Fibroblast of lung (primary cell): ENCODE measurements at regions not wholly inside any gene's neighbourhood (a gene's known extent, or its start where the extent isn't known, plus 50 kb on each side); places are given as distances from the start of the nearest gene placed in this dataset.

ENCODE experiments used
- DNase-seq, 2 donors: peaks; one replicate each; pipeline versions ENCODE4 v3.0.0 to v3.0.0-alpha.2; 2010; ENCODE audit warnings: low read depth in 2 of 2
- H2AFZ ChIP-seq: 2 replicates; pipeline ENCODE4 v1.5.1; 2012; ENCODE audit warnings: low read length, control low read depth, inconsistent platforms
- H3K27ac ChIP-seq: 2 replicates; pipeline ENCODE4 v1.5.1; 2011; ENCODE audit warnings: low read length, control low read depth; ENCODE audit not compliant: insufficient read depth
- H3K27me3 ChIP-seq: 2 replicates; pipeline ENCODE4 v1.5.1; 2011; ENCODE audit warnings: mild to moderate bottlenecking, low read length; ENCODE audit not compliant: control insufficient read depth, insufficient read depth
- H3K36me3 ChIP-seq: 2 replicates; pipeline ENCODE4 v1.5.1; 2011; ENCODE audit warnings: low read length; ENCODE audit not compliant: control insufficient read depth, insufficient read depth
- H3K4me1 ChIP-seq: 2 replicates; pipeline ENCODE4 v1.5.1; 2011; ENCODE audit warnings: low read length; ENCODE audit not compliant: control insufficient read depth, insufficient read depth; ENCODE audit errors: extremely low read depth
- H3K4me2 ChIP-seq: 2 replicates; pipeline ENCODE4 v1.5.1; 2011; ENCODE audit warnings: low read length, control low read depth; ENCODE audit not compliant: insufficient read depth; ENCODE audit errors: extremely low read depth
- H3K4me3 ChIP-seq, 4 experiments: fragments of 200-600 bp in 1 of 4; sonication (generic) in 1 of 4; replicated peaks in 1 of 4; 2 replicates each; pipeline ENCODE4 v1.5.1; 2011 to 2016; ENCODE audit warnings: low read length in 4 of 4, low read depth in 3 of 4, mild to moderate bottlenecking in 3 of 4, control low read depth in 2 of 4, inconsistent platforms in 1 of 4, mixed read lengths in 1 of 4; ENCODE audit not compliant: insufficient read depth in 1 of 4; ENCODE audit errors: control extremely low read depth in 1 of 4
- H3K79me2 ChIP-seq: 2 replicates; pipeline ENCODE4 v1.5.1; 2012; ENCODE audit warnings: mild to moderate bottlenecking, low read length, inconsistent platforms; ENCODE audit not compliant: control insufficient read depth, insufficient read depth
- H3K9ac ChIP-seq: 2 replicates; pipeline ENCODE4 v1.5.1; 2011; ENCODE audit warnings: mild to moderate bottlenecking, low read length, control low read depth; ENCODE audit not compliant: insufficient read depth
- H3K9me3 ChIP-seq: 2 replicates; pipeline ENCODE4 v1.5.1; 2012; ENCODE audit warnings: low read depth, low read length; ENCODE audit not compliant: control insufficient read depth, insufficient read depth
- H4K20me1 ChIP-seq: 2 replicates; pipeline ENCODE4 v1.5.1; 2011; ENCODE audit warnings: low read length; ENCODE audit not compliant: control insufficient read depth, insufficient read depth; ENCODE audit errors: extremely low read depth
- EZH2 ChIP-seq: IDR thresholded peaks from 2 replicates; pipeline ENCODE4 v1.5.1; 2012; ENCODE audit warnings: low read length, control low read depth, mild to moderate bottlenecking; ENCODE audit errors: missing control alignments
- TF ChIP-seq, protein P1 (sequence below), 2 donors: IDR thresholded peaks in 1 of 2; conservative IDR thresholded peaks in 1 of 2; 1 replicate in 1 of 2; 2 replicates in 1 of 2; pipeline ENCODE4 v1.5.1; 2011 to 2012; ENCODE audit warnings: low read length in 2 of 2, control low read depth in 1 of 2, inconsistent platforms in 1 of 2, low read depth in 1 of 2, mild to moderate bottlenecking in 1 of 2

- Histone ChIP-seq H3K36me3 (no peaks in the 10 kb centered on the region), H3K4me2 (no peak overlapping the region), H3K9ac (no peak overlapping the region), H4K20me1 (no peaks in the 10 kb centered on the region), H3K79me2 (no peaks in the 10 kb centered on the region), H3K27ac (no peak overlapping the region), H3K4me3 (no peak overlapping the region), H3K27me3 (no peaks in the 10 kb centered on the region), H3K9me3 (no peaks in the 10 kb centered on the region), H2AFZ (no peak overlapping the region), H3K4me1 (no peaks in the 10 kb centered on the region)
- DNase-seq = no peak
- TF ChIP-seq, protein P1, sequence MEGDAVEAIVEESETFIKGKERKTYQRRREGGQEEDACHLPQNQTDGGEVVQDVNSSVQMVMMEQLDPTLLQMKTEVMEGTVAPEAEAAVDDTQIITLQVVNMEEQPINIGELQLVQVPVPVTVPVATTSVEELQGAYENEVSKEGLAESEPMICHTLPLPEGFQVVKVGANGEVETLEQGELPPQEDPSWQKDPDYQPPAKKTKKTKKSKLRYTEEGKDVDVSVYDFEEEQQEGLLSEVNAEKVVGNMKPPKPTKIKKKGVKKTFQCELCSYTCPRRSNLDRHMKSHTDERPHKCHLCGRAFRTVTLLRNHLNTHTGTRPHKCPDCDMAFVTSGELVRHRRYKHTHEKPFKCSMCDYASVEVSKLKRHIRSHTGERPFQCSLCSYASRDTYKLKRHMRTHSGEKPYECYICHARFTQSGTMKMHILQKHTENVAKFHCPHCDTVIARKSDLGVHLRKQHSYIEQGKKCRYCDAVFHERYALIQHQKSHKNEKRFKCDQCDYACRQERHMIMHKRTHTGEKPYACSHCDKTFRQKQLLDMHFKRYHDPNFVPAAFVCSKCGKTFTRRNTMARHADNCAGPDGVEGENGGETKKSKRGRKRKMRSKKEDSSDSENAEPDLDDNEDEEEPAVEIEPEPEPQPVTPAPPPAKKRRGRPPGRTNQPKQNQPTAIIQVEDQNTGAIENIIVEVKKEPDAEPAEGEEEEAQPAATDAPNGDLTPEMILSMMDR (conservative IDR thresholded peaks at IDR 0.05 in 1 of 2, IDR thresholded peaks at IDR 0.05 in 1 of 2; ENCODE audit: low read depth in 1 of 2, low read length in 2 of 2) = no peak
- no peak for TF ChIP-seq EZH2
Observed at GRCh38 chr16:80356365-80356764, 184.4 kb upstream of the DYNLRB2 start.

DNA sequence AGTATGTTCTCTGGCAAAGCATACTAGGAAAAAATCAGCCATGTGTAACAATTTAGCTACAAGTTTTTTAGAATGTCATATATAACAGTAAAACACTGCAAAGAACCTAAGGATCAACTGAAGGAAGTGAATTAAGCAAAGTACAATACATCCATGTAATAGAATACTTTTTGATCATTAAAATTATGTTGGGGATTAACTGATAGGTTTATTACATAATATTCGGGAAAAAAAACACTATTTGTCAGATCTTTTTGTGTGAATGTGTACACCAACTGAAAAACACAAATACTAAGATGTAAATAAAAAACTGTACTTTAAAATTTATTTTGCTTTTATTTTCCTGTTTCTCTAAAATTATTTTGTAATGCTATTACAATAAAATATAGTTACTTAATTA is 185.5 kb upstream of the DYNLRB2 start:
- TF ChIP-seq, protein P1 (conservative IDR thresholded peaks at IDR 0.05 in 1 of 2, IDR thresholded peaks at IDR 0.05 in 1 of 2; ENCODE audit: low read depth in 1 of 2, low read length in 2 of 2) = no peak
- TF ChIP-seq EZH2 = no peak

DNA sequence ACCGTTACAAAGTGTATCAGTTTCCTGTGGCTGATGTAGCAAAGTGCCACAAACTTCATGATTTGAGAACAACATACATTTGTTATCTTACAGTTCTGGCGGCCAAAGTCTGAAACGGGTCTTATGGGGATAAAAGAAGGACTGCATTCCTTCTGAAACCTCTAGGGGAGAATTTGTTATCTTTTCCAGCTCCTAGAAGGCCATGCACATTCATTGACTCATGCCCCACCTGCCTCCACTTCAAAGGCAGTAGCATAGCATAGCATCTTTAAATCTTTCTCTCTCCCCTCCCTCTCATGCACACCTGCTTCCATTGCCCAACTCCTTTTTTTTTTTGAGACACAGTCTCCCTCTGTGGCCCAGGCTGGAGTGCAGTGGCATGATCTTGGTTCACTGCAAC is 190.7 kb upstream of the DYNLRB2 start:
- Histone ChIP-seq H3K27ac (no peak overlapping the region), H3K9me3 (no peaks in the 10 kb centered on the region), H3K9ac (no peak overlapping the region), H3K4me2 (no peak overlapping the region), H4K20me1 (no peaks in the 10 kb centered on the region), H3K4me3 (no peak overlapping the region), H3K79me2 (no peaks in the 10 kb centered on the region), H3K4me1 (no peaks in the 10 kb centered on the region), H3K36me3 (no peaks in the 10 kb centered on the region), H2AFZ (no peak overlapping the region), H3K27me3 (no peaks in the 10 kb centered on the region)
- no peak for DNase-seq
- TF ChIP-seq, protein P1 (conservative IDR thresholded peaks at IDR 0.05 in 1 of 2, IDR thresholded peaks at IDR 0.05 in 1 of 2; ENCODE audit: low read depth in 1 of 2, low read length in 2 of 2) = no peak
- TF ChIP-seq EZH2 = no peak

More for the DNA sequence above, 185.5 kb upstream of the DYNLRB2 start:
- no peak overlapping the region for H3K4me2 ChIP-seq
- no peaks in the 10 kb centered on the region for H4K20me1 ChIP-seq
- no peaks in the 10 kb centered on the region for H3K9me3 ChIP-seq
- no peak overlapping the region for H3K4me3 ChIP-seq
- no peak overlapping the region for H3K27ac ChIP-seq
- no peak overlapping the region for H2AFZ ChIP-seq
- no peaks in the 10 kb centered on the region for H3K79me2 ChIP-seq
- H3K4me1 ChIP-seq = no peaks in the 10 kb centered on the region
- DNase-seq = no peak
- H3K27me3 ChIP-seq = no peaks in the 10 kb centered on the region
- no peaks in the 10 kb centered on the region for H3K36me3 ChIP-seq
- no peak overlapping the region for H3K9ac ChIP-seq
